Activated T-cell treated with anti-CD3 and anti-CD28 coated beads for 48 hours (primary cell): ENCODE measurements at regions not wholly inside any gene's neighbourhood (a gene's known extent, or its start where the extent isn't known, plus 50 kb on each side); places are given as distances from the start of the nearest gene placed in this dataset.

Experiments used
- DNase-seq: peaks from one replicate; pipeline ENCODE4 v3.0.0-alpha.2; 2020; ENCODE audit warnings: low read depth

DNA sequence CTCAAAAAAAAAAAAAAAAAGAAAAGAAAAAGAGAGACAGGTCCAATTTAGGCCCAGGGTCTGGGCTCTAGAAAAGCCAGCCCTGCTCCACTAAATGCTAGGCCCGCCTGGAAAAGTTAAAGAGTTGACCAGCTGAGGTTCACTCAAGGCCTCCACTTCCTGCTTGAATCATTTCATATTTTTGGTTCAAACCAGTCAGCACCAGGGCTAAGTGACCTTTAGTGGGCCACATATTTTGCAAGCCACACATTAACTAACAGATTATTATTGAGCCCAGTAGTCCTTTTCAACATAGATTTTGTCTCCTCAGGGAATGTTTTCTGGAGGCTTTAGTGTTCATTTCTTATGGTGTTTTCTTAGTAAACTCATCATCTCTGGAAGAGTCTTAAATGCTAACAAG, 156.6 kb downstream of the TLR4 start:
- no peak for DNase-seq

DNA sequence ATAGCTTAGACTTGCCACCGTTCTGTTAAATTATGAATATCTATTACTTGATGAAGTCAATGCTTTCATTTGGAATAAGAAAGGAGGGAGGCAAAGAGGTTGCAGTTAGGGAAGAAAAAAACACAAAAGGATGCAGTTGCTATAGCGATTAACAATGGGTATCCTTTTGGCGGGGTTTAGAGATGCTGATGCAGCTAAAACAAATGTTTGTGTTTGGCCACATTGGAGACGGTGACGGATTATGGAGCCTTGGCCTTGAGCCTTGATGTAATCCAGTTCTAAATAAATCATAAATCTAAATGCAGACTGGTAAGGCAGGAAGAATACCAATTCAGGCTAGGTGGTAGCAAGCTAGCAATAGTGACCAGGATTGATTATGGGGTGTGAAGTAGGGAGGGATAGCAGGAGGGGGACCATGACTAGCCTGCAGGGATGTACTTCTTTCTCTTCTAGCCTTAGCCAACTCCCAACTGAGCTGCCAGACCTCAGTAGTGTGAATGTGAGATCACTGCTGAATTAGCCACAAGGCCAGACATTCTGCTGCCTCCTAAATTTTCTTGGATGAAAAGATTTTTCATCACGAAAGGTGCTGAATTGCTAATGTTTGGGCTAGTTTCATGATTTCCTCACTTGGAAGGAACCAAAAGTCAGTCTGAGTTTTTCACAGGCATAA, 160.3 kb downstream of the TLR4 start:
- no peak for DNase-seq

DNA sequence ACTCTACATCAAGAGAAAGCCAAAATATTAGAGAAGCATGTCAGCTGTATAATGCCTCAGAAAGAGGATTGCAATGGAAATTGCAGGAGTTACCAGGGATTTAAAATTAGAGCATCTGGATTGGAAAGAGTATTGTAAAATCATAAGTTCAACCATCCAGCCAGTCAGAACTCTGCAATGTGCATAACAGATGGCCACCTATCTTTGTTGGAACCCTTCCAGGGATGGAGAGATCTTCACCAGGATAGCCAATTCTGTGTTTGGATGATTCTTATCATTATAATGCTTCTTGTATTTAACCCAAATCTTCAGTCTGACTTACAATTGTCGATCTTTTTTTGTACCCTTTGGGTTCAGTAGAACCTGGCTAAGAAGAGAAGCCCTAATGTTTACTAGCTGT, 164.4 kb downstream of the TLR4 start:
- no peak for DNase-seq

DNA sequence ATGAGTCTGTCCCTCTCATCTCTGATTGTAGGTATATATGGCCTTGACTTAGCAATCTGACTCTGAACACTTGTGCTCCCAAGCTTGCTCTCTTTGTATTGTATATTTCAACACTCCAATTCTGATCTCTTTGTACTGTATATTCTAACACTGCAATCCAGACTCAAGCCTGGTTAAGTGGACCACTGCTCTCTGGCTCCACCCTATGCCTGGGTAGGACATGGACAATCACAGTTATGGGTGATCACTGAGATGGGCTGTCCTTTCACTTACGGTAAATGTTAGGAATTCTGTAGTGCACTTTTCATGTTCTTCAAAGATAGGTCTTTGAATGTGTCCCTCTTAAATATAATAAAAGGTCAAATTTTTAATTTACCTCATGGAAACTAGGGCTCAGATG, 165.1 kb downstream of the TLR4 start:
- no peak for DNase-seq

- no peak for DNase-seq
Observed at GRCh38 chr9:117869712-117870111, 165.5 kb downstream of the TLR4 start.

DNA sequence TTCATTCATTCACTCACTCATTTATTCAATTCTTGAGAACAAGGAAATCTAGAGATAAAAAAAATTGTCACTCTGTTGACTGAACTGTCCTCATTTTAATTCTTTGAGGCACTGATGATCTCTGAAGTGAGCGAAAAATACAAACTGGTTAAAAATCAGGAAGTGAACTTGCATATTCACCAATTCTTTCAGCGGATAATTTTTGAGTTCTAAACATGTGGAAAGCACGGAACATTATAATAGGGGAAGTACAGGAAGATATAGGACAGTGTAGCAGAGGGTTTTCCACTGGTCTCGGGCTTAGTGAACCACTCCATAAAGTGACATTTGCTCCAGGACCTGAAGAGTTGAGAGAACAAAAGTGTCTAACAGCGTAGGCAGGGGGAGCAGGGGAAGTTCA, 169.5 kb downstream of the TLR4 start:
- no peak for DNase-seq

GRCh38 chr9:117875886-117876285, 171.7 kb downstream of the TLR4 start:
- no peak for DNase-seq

GRCh38 chr9:117882171-117882570, 178.0 kb downstream of the TLR4 start:
- DNase-seq, result no peak

- DNase-seq, result no peak
Observed at GRCh38 chr9:117886616-117887015, 182.4 kb downstream of the TLR4 start.

DNA sequence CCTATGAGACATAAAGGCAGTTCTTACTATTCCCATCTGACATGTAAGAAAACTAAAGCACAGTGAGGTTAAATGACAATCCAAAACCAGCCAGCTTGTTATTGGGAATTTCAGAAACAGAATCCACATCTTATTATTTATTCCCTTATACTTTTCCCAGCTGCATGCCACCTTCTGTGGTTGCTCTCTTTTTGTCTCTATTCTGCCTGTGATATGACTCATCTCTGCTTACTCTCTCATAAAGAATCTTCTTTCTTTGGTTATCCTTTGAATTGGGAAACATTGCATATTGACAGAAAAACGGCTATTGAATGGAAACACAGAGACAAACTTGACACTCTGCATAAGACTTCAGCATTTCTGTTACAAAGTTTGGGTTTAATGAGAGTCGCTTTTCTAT, 183.2 kb downstream of the TLR4 start:
- no peak for DNase-seq

DNA sequence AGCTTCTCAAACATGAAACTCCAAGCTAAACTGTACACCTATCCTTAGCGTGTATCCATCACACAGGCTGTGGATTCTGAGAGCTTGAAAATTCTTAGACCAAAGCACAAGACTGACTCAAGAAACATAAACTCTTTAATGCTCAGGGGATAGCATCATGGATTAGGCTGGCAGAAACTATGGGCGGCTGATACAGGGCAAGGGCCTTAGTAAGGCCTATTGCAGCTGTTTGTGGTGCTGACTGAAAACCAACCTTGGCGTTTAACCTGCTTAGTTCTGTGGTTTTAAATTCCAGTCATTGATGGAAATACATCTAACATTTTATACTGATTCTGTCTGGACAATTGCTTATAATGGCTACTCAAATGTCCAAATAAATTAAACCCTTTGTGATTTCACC, 183.7 kb downstream of the TLR4 start:
- no peak for DNase-seq

DNA sequence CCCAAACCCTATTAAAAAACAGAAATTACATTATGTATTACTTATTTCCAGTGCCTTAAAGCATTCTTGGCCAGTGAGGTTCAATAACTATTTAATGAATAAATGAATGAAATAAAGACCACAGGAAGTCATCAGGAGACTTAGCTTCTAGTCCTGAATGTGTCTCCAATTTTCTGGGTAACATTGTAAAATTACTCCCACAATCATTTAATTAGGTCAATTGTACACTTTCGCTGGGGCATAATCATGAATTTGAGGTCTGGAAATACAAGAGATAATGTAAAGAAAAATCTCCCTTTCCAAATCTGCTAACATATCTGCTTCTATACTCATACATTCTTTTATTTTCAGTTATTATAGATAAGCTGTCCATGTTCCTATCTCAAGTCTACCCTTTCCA, 199.2 kb downstream of the TLR4 start:
- DNase-seq, result no peak

DNA sequence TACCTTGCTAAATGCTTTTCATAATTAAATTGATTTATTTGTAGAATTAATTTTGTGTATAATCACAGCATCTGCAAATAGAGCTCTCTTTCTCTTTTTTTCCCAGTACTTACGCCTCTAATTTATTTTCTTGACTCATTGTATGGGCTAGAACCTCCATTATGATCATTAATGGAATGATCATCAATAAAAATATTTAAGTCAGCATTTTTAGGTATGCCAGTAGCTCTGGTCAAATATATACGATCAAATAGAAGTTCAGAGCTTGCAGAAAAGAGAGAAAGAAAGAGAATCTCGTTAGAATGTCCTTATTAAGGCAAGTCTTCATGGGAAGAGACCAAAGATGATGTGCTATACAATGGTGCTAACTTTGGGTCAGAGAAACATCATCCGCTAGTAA, 202.6 kb downstream of the TLR4 start:
- no peak for DNase-seq

DNA sequence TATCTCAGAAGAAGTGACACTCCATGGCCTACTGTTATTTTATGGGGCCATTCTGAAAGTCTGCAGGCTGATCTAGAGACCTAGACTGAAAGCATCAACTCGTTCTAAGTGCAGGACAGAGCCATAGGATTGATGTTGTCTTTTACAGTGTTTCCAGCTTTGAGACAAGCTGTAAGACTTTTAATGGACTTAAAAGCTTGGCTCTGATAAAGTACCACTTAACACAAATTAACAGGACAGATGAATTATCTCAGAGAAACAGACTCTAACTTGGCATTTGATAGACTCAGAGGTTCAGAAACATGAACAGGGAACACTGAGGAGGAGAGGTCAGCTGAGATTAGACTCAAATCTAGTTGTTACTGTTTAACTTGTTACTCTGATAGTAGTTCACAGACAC, 203.2 kb downstream of the TLR4 start:
- no peak for DNase-seq

- DNase-seq, result no peak
Observed at GRCh38 chr9:117916291-117916690, 212.1 kb downstream of the TLR4 start.

- DNase-seq, result no peak
Observed at GRCh38 chr9:117917873-117918272, 213.7 kb downstream of the TLR4 start.

- DNase-seq, result no peak
Observed at GRCh38 chr9:117919538-117919937, 215.3 kb downstream of the TLR4 start.

DNA sequence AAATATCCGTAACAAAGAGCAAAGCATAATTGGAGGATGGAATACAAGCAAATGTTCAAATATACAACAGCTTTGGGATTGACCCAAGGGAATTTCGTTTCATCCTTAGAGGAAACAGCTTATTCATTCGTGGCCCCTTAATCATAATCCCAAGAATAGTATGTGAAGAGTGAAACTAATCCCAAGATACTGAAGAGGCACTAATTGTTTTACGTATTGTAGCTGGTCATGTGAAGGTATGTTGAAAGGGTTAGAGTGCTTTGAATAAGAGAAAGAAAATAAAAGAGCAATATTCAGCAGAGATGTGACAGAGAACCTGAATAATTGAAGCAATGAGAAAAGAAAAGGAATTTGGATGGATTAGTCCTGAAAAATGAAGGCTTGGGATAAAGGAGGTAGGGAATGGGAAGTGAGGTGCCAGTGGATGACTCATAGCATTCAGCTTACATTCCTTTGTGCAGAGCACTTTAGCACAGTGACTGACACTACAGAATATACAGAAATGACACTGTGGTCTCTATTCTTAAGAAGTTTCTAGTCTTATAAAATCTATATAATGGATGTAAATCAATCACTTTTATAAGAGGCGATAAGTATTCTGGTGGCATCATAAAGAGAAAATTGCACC, 221.9 kb downstream of the TLR4 start:
- DNase-seq, result no peak

DNA sequence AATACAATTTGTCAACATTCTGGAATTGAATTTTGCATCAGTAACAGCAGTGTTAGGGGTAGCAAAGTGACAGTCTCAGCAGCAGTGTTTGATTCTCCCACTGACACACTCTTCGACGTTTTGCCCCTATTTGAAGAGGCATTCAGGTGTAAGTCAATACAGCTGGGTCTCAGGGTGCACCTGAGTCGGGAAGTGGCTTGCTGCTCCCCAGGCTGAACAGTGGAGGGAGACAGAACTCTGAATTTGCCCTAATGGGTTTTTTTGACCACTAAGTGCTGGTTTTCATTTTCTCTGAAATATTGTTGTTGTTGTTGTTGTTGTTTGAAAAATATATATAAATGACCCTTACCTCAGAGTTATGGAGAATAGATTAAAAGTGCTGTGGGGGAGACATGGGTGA, 223.2 kb downstream of the TLR4 start:
- no peak for DNase-seq

GRCh38 chr9:117929868-117930267, 225.7 kb downstream of the TLR4 start:
- no peak for DNase-seq

DNA sequence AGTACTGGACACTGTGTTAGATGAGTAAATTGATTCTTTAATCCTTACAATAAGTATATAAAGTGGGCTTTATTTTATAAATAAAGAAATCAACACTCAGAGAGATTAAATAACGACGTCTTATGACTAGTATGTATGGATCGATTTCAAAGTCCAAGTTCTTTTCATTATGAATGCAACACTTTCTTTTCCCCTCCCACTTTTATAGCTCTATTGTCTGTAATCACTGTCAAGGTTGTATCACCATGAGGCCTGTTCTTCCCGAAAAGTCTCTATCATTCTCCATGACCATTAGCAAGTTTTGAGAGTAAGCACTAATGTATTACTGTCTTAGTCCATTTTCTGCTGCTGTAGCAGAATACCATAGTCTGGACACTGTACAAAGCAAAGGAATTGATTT, 228.4 kb downstream of the TLR4 start:
- DNase-seq, result no peak

DNA sequence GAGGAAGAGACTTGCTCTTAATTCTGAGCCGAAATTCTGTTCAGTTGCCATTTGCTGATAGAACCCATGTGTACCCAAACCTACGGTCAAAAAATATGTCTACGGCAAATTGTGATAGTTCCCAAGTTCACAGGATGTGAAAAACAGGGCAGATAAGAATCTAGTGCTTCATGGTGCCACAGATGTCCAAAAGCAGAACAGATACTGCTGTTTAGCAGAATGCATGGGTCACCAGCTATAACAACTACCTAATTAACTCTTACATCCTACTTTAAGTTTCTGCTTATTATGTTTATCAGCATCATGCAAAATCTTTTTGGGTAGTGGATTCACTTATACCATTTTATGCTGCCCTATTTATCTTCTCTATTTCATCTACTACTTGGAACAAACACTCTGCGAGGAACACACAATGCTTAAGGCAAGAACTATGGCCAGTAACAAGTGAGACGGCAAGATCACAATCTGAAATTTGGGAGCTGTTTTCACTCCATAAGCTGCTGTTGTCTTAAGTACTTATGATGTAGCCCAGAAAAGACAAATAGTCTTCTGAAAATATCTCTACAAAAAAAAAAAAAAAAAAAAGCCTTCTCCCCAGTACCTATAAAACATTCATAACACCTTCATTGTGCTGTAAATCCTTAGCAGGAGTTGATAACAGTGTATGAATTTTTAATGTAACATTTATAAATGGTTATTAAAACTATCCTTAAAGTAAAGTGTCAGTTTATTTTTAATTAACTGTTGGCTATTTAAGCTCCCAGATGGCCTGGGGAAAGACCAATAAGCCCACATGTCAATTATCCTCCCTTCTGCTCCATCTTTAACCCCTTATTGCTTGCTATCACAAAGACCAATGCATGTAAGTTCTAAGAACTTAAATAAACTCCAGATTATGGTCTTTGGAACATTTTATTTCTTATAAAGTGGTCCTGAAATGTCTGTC, 232.3 kb downstream of the TLR4 start:
- DNase-seq, result no peak

DNA sequence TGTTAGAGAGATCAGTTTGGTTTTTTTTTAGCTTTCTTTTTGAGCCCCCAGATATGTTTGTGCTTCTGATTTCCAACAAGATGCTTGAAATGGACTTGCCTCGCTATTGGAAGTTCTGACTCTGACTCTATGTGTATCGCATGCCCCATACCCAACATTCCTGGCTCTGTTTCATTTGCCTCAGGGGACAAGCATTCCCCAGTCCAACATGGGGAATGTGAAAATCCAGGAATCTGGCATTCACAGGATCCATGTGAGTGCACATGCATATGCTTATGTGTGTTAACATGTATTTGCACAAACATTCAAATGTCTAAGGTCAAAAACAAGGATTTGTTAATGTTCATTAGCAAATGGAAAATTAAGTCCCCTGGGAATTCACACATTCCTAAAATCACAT, 233.9 kb downstream of the TLR4 start:
- DNase-seq, result no peak
